GM12873 (cell line): ENCODE measurements at regions not wholly inside any gene's neighbourhood (a gene's known extent, or its start where the extent isn't known, plus 50 kb on each side); places are given as distances from the start of the nearest gene placed in this dataset.

Experiments
- TF ChIP-seq, protein P1 (sequence below): IDR thresholded peaks from 2 replicates; pipeline ENCODE4 v1.5.1; 2012; ENCODE audit warnings: low read depth, mild to moderate bottlenecking, moderate library complexity, low read length, control low read depth; ENCODE audit not compliant: insufficient read depth; ENCODE audit errors: missing control alignments

DNA sequence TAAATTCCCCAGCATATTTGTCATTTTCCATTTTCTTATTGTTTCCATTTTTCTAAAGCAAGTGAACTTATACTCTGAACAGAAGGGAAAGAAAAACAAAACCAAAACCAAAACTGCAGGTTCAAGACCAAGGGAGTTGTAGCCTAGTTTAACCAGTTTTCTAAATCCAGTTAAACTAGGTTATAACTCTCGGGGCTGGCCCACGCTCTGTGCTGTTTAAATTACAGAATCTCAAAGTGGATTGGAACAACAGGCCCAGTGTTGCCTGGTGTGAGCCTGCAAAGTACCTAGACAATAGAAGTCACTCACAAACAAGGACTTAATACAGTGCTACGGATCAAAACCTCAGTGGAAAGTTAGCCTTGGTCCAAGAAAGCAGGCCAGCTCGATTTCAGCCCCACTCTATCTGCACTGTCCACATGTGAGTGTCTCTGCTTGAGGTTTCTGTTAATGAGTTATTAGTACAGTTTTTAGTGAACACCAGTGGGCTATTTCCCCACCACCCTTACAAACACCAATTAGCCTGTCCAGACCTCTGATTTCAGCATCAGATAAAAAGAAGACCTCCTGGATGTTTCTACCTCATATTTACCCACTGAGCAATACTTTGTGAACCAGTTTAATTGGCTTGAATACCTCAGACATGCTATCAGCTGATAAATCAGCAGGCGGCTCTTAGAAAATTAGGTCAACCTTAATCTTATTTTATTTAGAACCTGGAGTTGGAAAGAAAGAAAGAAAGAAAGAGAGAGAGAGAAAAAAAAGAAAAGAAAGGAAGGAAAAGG lies 93.8 kb upstream of the PDZRN3 start:
- TF ChIP-seq, protein P1, sequence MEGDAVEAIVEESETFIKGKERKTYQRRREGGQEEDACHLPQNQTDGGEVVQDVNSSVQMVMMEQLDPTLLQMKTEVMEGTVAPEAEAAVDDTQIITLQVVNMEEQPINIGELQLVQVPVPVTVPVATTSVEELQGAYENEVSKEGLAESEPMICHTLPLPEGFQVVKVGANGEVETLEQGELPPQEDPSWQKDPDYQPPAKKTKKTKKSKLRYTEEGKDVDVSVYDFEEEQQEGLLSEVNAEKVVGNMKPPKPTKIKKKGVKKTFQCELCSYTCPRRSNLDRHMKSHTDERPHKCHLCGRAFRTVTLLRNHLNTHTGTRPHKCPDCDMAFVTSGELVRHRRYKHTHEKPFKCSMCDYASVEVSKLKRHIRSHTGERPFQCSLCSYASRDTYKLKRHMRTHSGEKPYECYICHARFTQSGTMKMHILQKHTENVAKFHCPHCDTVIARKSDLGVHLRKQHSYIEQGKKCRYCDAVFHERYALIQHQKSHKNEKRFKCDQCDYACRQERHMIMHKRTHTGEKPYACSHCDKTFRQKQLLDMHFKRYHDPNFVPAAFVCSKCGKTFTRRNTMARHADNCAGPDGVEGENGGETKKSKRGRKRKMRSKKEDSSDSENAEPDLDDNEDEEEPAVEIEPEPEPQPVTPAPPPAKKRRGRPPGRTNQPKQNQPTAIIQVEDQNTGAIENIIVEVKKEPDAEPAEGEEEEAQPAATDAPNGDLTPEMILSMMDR = no peak

- TF ChIP-seq, protein P1 = no peak
Measured at GRCh38 chr3:73716418-73716817, 91.7 kb upstream of the PDZRN3 start.

- TF ChIP-seq, protein P1 = no peak
Measured at GRCh38 chr3:73710340-73710739, 85.6 kb upstream of the PDZRN3 start.

DNA sequence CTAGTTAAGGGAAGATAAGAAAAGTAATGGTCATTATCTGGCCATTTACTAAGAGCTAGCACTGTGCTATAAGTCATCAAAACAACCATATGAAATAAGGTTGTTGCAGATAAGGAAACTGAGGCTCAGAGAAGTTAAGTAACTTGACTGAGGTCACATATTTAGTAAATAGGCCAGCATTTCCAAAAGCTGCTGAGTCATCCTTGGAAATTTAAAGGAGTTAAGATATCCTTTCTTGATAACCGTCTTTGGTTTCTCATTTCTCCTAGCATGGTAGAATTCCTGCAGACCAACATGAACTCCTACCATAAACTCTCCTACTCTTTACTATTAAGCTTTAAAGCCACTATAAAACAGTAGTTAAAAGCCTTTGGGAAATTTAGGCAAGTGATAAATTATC lies 85.0 kb upstream of the PDZRN3 start:
- TF ChIP-seq, protein P1 = no peak

DNA sequence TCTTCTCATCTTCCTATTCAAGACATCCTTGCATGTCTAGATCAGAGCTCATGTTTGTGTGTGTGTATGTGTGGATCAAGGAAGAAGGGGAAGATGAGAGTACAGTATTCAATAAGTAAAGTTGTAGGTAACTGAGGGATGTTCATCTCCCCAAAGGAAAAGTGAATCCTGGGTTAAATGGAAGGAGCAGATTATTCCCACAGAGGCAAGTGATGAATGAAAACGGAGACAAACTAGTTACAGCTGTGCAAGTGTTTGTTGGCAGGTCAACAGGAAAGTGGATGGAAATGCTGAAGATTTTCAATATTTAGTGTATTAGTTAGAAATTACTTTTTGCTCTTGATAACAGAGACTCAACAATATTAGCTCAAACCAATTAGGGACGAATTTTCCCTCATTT lies 84.2 kb upstream of the PDZRN3 start:
- TF ChIP-seq, protein P1 = no peak

DNA sequence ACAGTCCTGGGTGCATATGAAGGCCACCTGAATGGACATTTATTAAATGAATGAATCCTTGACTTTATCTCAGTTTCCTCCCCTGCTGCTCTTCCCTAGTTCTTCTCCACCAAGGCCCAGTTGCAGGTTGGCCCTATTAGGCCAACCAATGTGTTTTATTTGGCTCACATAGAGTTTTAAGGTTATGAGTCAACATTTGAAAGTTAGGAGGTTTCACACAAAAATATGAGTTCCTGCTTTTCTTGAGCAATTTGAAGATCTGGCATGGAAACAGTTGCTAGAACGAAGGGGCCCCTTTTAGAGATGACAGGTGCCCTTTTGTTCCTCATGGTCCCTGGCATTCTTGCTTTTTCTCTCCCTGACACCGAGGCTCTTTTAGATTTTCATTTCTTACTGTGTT lies 83.0 kb upstream of the PDZRN3 start:
- TF ChIP-seq, protein P1 = no peak

- TF ChIP-seq, protein P1 = no peak
Measured at GRCh38 chr3:73706771-73707170, 82.0 kb upstream of the PDZRN3 start.

DNA sequence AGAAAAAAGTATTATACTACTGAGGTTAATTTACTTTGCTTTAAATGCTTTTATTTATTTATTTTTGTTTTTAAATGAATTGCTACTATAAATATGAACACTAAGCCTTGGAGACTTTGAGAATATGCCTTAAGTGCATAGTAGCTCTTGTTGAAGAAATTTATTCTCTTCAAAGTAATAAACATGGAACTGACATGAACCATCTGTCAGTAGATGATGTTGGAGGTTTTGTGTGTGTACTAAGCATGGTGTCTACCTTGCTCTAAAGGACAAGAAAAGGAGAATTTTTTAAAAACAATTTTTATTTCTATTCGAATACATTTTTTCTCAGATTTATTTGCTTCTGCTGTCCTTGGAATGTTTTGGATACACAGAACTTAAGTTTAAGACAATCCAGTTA lies 81.1 kb upstream of the PDZRN3 start:
- TF ChIP-seq, protein P1 = no peak
